Transverse colon (tissue), 4 donors: ENCODE measurements at regions not wholly inside any gene's neighbourhood (a gene's known extent, or its start where the extent isn't known, plus 50 kb on each side); places are given as distances from the start of the nearest gene placed in this dataset.

Experiments
- CTCF ChIP-seq, 5 experiments: fragments of 200-600 bp in 3 of 5; fragments of 450-650 bp in 2 of 5; sonication (generic) in 3 of 5; IDR thresholded peaks; 1 replicate in 2 of 5; 2 replicates in 3 of 5; pipeline ENCODE4 v1.5.1; 2016 to 2017; ENCODE audit warnings: antibody characterized with exemption in 5 of 5, inconsistent platforms in 3 of 5, mild to moderate bottlenecking in 2 of 5, moderate library complexity in 1 of 5
- POLR2A ChIP-seq: fragments of 450-650 bp; IDR thresholded peaks from one replicate; pipeline ENCODE4 v1.6.1; 2016; ENCODE audit warnings: antibody characterized with exemption, mild to moderate bottlenecking, moderate library complexity
- POLR2AphosphoS5 ChIP-seq, 3 donors: sonication (generic); formaldehyde crosslinking; IDR thresholded peaks; one replicate each; pipeline ENCODE4 v1.6.1; 2016; ENCODE audit warnings: antibody characterized with exemption in 3 of 3

- no peak for TF ChIP-seq POLR2A
- no peak for TF ChIP-seq CTCF (IDR thresholded peaks at IDR 0.05)
- no peak for TF ChIP-seq POLR2AphosphoS5 (IDR thresholded peaks at IDR 0.05)
Measured at GRCh38 chr3:74550686-74551085, 63.8 kb downstream of the CNTN3 start.
